ENCODE measurements at regions not wholly inside any gene's neighbourhood (a gene's known extent, or its start where the extent isn't known, plus 50 kb on each side); places are given as distances from the start of the nearest gene placed in this dataset.

DNA sequence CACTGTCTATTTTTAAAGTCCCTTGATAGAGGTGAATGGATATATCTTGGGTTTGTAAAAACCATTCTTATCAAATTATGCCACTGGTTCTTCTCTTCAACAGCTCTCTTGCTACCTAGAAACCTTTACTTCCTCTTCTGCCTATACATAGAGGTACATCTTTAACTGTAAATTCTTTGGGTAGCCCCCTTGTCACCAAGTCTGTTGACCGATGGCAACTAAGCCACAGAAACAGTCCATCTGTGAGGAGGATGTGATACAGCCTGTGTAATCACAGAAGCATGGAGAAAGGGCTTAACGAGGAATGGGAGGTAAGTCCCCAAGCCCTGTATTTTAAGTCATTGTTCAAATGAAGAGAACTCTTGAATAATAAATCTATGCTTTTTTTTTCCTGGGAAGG, 246.5 kb upstream of the MDFIC2 start:
- no TSS peak for BruUV-seq (replicated peaks)
- POLR2A ChIA-PET, result interaction anchor here (0.7 kb wide), 1 partner anchor 143 kb away, joined by 3 read pairs; no protein-coding TSS in a partner anchor
- CTCF ChIA-PET, result no interaction called here
- H3K4me3 Mint-ChIP-seq (ENCODE audit: unreplicated experiment), result no peak overlapping the region
- H3K36me3 Mint-ChIP-seq (ENCODE audit: insufficient read depth, unreplicated experiment), result no peaks in the 10 kb centered on the region
- H3K27me3 Mint-ChIP-seq (ENCODE audit: insufficient read depth, unreplicated experiment), result peaks cover 83% of the 10 kb centered on the region
- intact Hi-C loops (cut with micrococcal nuclease), result no loop called here
- DNase-seq (ENCODE audit: unreplicated experiment), result no peak
- H3K27ac Mint-ChIP-seq (ENCODE audit: low read depth, unreplicated experiment), result no peak overlapping the region
- no peaks in the 10 kb centered on the region for H3K4me1 Mint-ChIP-seq (ENCODE audit: insufficient read depth, unreplicated experiment)
- no peaks in the 10 kb centered on the region for H3K9me3 Mint-ChIP-seq (ENCODE audit: unreplicated experiment)
- TF ChIP-seq, protein P1, sequence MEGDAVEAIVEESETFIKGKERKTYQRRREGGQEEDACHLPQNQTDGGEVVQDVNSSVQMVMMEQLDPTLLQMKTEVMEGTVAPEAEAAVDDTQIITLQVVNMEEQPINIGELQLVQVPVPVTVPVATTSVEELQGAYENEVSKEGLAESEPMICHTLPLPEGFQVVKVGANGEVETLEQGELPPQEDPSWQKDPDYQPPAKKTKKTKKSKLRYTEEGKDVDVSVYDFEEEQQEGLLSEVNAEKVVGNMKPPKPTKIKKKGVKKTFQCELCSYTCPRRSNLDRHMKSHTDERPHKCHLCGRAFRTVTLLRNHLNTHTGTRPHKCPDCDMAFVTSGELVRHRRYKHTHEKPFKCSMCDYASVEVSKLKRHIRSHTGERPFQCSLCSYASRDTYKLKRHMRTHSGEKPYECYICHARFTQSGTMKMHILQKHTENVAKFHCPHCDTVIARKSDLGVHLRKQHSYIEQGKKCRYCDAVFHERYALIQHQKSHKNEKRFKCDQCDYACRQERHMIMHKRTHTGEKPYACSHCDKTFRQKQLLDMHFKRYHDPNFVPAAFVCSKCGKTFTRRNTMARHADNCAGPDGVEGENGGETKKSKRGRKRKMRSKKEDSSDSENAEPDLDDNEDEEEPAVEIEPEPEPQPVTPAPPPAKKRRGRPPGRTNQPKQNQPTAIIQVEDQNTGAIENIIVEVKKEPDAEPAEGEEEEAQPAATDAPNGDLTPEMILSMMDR (IDR thresholded peaks at IDR 0.05; ENCODE audit: unreplicated experiment), result no peak

DNA sequence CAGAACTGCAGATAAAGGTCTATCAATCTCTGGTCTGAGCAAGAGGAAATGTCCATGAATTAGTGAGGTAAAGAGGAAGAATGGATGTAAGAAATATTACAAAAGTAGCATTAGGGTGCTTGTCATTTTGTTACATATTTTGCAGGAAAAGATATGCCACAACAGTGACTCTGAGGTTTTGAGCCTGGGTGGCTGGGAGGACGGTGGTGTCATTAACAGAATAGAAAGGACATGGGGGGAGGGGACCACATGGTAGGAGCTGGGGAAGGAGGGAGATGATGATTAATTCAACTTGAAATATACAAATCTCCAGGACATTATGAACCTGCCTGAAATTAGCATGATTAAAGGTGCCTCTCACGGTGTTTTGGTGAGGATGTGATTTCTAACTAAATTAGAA, 245.5 kb upstream of the MDFIC2 start:
- H3K9me3 Mint-ChIP-seq (ENCODE audit: unreplicated experiment), result no peaks in the 10 kb centered on the region
- ChIA-PET POLR2A (no interaction called here), CTCF (interaction anchor here (0.7 kb wide), 1 partner anchor 1124 kb away, joined by 3 read pairs; no protein-coding TSS in a partner anchor)
- intact Hi-C loops (cut with micrococcal nuclease), result no loop called here
- no peak overlapping the region for H3K4me3 Mint-ChIP-seq (ENCODE audit: unreplicated experiment)
- DNase-seq (ENCODE audit: unreplicated experiment), result no peak
- BruUV-seq (replicated peaks), result no TSS peak
- H3K27me3 Mint-ChIP-seq (ENCODE audit: insufficient read depth, unreplicated experiment), result peaks cover 83% of the 10 kb centered on the region
- H3K27ac Mint-ChIP-seq (ENCODE audit: low read depth, unreplicated experiment), result no peak overlapping the region
- H3K36me3 Mint-ChIP-seq (ENCODE audit: insufficient read depth, unreplicated experiment), result no peaks in the 10 kb centered on the region
- no peaks in the 10 kb centered on the region for H3K4me1 Mint-ChIP-seq (ENCODE audit: insufficient read depth, unreplicated experiment)
- TF ChIP-seq, protein P1 (IDR thresholded peaks at IDR 0.05; ENCODE audit: unreplicated experiment), result no peak

DNA sequence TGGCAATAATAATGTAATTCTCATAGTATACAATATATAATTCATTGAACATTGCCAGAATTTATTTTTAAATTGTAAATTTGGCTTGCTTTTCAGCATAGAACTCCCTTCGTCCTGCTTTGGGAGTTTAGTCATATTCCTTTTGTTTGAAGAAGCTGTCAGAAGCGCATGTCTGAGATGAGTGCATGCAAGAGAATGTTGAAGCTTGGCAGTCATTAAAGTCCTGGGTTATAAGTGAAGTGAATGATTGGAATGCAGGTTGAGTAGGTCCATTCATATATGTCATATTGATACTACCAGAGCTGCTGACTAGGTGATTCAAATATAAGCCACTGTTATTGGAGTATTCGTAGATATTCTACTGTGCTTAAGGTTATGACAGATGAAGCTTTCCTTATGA, 243.6 kb upstream of the MDFIC2 start:
- ChIA-PET CTCF (interaction anchor here (0.6 kb wide), 1 partner anchor 453 kb away, joined by 3 read pairs; no protein-coding TSS in a partner anchor), POLR2A (no interaction called here)
- Mint-ChIP-seq H3K36me3 (ENCODE audit: insufficient read depth, unreplicated experiment) (no peaks in the 10 kb centered on the region), H3K4me1 (ENCODE audit: insufficient read depth, unreplicated experiment) (no peaks in the 10 kb centered on the region), H3K9me3 (ENCODE audit: unreplicated experiment) (no peaks in the 10 kb centered on the region), H3K27ac (ENCODE audit: low read depth, unreplicated experiment) (no peak overlapping the region), H3K27me3 (ENCODE audit: insufficient read depth, unreplicated experiment) (peaks cover 80% of the 10 kb centered on the region), H3K4me3 (ENCODE audit: unreplicated experiment) (no peak overlapping the region)
- intact Hi-C loops (cut with micrococcal nuclease), result no loop called here
- no peak for DNase-seq (ENCODE audit: unreplicated experiment)
- TF ChIP-seq, protein P1 (IDR thresholded peaks at IDR 0.05; ENCODE audit: unreplicated experiment), result no peak
- BruUV-seq (replicated peaks), result no TSS peak

GRCh38 chr3:70554170-70554569, 241.7 kb upstream of the MDFIC2 start:
- ChIA-PET POLR2A (interaction anchor here (1.3 kb wide), 1 partner anchor 9 kb away, joined by 3 read pairs; no protein-coding TSS in a partner anchor), CTCF (no interaction called here)
- no peak overlapping the region for H3K4me3 Mint-ChIP-seq (ENCODE audit: unreplicated experiment)
- intact Hi-C loops (cut with micrococcal nuclease), result loop anchor here (5.0 kb wide), 1 partner anchor 513 kb away; no protein-coding TSS in a partner anchor
- DNase-seq (ENCODE audit: unreplicated experiment), result no peak
- no TSS peak for BruUV-seq (replicated peaks)
- no peaks in the 10 kb centered on the region for H3K4me1 Mint-ChIP-seq (ENCODE audit: insufficient read depth, unreplicated experiment)
- no peaks in the 10 kb centered on the region for H3K36me3 Mint-ChIP-seq (ENCODE audit: insufficient read depth, unreplicated experiment)
- TF ChIP-seq, protein P1 (IDR thresholded peaks at IDR 0.05; ENCODE audit: unreplicated experiment), result no peak
- peaks cover 94% of the 10 kb centered on the region for H3K27me3 Mint-ChIP-seq (ENCODE audit: insufficient read depth, unreplicated experiment)
- H3K9me3 Mint-ChIP-seq (ENCODE audit: unreplicated experiment), result no peaks in the 10 kb centered on the region
- H3K27ac Mint-ChIP-seq (ENCODE audit: low read depth, unreplicated experiment), result no peak overlapping the region
